ENCODE measurements at regions not wholly inside any gene's neighbourhood (a gene's known extent, or its start where the extent isn't known, plus 50 kb on each side); places are given as distances from the start of the nearest gene placed in this dataset.

- no peak for DNase-seq
Measured at GRCh38 chrX:139287155-139287924, 243.2 kb upstream of the F9 start.

DNA sequence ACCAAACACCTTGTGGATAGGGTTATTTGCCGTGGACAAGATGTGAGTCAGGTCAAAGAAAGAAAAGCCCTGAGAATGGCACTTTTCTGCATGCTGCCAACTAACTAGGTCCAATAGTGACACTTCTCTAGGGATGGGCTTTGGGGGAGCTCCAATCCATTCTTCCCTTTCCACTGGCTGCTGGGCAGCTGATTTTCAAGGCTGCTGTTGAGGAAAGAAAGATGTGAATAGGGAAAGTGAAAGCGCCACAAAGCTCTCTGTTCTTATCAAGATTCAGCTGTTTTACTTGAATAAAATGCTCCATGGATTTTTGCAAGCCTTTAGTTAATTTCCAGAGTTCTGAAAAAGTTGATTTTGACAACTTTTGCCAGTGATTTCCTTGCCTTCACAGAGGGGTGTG, 244.2 kb upstream of the F9 start:
- DNase-seq, result no peak

DNA sequence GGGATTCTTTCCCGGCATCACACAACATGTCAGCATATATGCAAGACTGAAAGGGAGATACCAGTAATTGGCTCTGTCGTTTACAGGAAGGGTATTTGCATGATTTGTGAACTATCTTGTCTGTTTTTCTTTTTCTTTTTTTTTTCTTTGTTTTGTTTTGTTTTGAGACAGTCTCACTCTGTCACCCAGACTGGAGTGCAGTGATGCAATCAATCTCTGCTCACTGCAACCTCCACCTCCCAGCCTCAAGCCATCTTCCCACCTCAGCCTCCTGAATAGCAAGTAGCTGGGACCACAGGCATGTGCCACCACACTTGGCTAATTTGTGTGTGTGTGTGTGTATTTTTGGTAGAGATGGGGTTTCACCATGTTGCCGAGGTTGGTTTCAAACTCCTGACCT, 262.7 kb upstream of the F9 start:
- DNase-seq, result no peak

DNA sequence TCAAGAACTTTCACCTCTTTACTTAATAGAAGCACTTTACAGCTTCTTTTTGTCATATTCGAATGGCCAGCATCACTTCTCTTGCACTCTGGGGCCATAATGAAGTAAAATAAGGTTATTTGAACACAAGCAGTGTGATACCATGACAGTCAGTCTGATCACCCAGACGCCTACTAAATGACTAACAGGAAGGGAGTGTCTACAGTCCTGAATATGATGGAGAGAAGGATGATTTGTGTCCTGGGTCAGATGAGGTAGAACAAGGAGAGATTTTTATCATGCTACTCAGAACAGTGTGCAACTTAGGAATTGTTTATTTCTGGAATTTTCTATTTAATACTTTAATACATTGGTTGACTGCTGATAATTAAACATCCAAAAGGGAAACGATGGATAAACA, 284.2 kb upstream of the F9 start:
- DNase-seq, result no peak

- no peak for DNase-seq
Measured at GRCh38 chrX:139237141-139237540, 293.4 kb upstream of the F9 start.

- no peak for DNase-seq
Measured at GRCh38 chrX:139234898-139235297, 295.6 kb upstream of the F9 start.

DNA sequence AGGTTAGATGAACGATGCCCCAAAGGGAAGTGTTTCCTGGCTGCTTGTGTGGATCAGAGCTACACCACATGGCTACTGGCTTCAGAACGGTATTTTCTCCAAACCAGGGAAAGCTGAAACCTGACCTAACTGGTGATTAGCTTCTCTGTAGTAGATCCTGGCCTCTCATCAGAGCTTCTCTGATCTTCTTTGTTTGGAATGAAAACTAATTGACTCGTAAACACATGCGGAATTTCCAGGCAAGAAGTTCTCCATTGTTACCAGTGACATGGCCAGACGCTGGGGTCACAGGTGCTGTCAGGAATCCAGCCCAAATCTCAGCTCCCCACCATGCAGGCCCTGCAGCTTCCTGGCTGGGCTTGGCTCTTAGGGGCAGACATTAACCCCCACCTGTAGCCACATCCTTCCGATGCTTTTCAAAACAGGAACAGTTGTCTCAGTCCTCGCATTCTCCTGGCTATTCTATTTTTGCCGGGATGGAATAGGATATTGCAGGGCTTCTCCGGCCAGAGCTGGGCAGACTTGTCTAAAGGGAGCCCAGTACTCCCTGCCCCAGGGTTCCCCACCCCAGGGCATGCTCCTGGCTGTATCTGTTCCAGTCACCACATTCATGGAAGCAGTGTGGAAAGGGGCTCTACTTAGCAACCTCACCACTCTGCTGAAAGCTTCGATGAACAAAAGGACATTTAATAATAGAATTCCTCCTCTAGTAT, 305.4 kb upstream of the F9 start:
- DNase-seq, result no peak

- DNase-seq, result no peak
Measured at GRCh38 chrX:139222511-139223200, 307.9 kb upstream of the F9 start.

DNA sequence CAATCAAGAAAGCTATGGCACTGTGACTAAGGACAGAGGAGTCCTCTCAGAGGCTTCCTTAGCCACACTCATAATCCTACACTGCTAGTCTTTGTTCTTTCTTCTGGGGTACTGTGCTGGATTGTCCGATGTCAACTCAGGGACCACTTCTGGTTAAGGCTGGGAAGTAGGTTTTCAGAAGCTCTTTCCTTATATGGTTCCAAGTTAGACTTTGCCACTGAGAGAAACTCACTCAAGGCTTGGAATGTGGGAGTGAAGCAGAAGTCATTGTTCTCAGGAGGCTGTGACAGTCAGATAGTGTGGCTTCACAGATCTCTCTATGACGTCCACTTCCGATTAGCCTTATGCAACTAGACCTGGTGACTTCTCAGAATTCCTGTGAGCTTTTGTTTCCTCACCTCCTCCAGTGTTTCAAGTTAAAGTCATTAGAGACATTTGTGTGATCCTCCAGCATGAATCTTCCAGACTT, 317.3 kb upstream of the F9 start:
- no peak for DNase-seq

DNA sequence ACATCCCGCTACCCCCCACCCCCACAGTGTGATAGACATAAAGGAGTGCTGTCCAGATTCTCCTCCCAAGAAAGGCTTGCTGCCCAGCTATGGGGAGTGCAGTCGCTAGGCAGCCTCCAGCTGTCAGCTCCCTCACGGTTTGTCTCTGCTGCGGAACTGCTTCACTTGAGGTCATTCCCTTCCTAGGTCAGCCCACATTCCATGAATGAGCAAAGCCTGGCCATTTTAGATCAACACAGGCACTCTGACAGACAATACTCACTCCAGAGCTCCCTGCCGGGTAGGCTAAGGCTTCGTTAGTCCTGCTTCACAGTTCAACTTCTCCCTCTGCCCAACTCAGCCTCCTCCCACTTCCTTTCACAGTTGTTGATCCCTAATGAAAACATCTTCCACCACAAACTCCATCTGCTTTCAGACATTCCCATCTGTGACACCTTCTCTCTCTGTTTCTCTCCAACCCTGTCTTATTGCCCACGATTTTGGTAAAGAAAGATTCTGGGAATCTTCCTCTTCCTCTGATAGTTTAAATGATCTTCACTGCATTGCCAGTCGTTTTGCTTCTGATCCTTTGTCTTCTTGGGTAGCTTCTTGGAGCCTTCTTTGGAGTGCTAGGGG, 318.9 kb upstream of the F9 start:
- no peak for DNase-seq

- DNase-seq, result no peak
Measured at GRCh38 chrX:139209342-139209741, 321.2 kb upstream of the F9 start.

DNA sequence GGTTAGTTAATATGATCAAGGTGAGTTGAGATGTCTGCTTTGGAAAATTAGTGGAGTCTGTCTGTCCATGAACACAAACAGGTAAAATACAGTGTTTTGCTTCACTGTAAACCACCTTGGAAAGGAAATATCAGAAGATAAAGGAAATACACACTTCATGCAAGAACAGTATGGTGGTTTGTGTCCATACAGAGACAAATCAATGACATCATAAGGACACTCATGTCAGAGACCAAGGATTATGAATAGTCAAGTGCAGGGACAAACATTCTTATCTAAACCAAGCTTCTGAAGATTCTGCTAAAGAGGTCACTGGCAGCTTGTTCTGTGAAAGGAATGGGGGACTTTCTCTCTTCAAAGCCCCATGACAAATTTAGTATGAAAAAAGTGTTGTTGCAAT, 322.9 kb upstream of the F9 start:
- no peak for DNase-seq

- DNase-seq, result no peak
Measured at GRCh38 chrX:139206914-139207313, 323.6 kb upstream of the F9 start.

GRCh38 chrX:139204898-139205667, 325.5 kb upstream of the F9 start:
- no peak for DNase-seq

- no peak for DNase-seq
Measured at GRCh38 chrX:139204571-139204897, 326.0 kb upstream of the F9 start.

GRCh38 chrX:139203651-139204570, 326.6 kb upstream of the F9 start:
- DNase-seq, result no peak

GRCh38 chrX:139202742-139203420, 327.7 kb upstream of the F9 start:
- DNase-seq, result no peak

- no peak for DNase-seq
Measured at GRCh38 chrX:139201924-139202323, 328.6 kb upstream of the F9 start.

GRCh38 chrX:139200793-139201192, 329.7 kb upstream of the F9 start:
- DNase-seq, result no peak

- DNase-seq, result no peak
Measured at GRCh38 chrX:139200346-139200745, 330.2 kb upstream of the F9 start.

- no peak for DNase-seq
Measured at GRCh38 chrX:139199933-139200332, 330.6 kb upstream of the F9 start.
